Activated CD4-positive, CD25-positive, alpha-beta regulatory T cell (primary cell): ENCODE measurements at regions not wholly inside any gene's neighbourhood (a gene's known extent, or its start where the extent isn't known, plus 50 kb on each side); places are given as distances from the start of the nearest gene placed in this dataset.
"Not testable (repeated sequence)": the region's sequence is repeated elsewhere in the genome, so short reads cannot be mapped to it uniquely, and the experiment has no call there.

Experiments
- DNase-seq, 4 experiments: peaks; one replicate each; lab custom pipeline; 2025; lab: John Stamatoyannopoulos, UW

DNA sequence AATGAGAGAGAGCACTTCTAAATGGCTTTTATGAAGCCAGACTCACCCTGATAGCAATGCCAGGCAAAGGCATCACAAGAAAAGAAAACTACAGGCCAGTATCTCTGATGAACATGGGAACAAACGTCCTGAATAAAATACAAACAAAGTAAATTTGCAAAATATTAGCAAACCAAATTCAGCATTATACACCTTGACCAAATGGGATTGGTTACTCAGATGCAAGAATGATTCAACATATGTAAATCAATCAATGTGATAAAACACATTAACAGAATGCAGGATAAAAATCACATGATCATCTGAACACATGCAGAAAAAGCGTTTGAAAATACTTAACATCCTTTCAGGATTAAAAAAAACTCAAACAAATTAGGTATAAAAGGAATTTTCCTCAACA is 494.9 kb upstream of the CCDC54 start:
- DNase-seq = no peak

DNA sequence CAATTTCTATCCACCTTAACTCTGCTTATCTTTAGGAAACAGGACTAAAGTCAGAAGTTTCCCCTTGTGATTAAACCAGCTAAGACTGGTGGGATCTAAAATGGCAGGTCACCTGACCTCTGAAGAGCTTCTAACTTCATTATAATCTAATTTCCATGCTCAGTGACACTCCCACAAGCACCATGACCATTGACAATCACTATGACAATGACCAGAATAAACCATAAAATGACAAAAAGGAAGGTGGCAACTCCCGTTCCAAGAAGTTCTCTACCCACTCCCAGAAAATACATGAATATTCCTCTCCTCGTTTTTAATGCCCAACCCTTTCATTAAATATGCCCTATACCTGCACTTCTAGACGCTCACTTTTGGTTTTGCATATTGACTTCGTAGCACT is 471.2 kb upstream of the CCDC54 start:
- DNase-seq = no peak

DNA sequence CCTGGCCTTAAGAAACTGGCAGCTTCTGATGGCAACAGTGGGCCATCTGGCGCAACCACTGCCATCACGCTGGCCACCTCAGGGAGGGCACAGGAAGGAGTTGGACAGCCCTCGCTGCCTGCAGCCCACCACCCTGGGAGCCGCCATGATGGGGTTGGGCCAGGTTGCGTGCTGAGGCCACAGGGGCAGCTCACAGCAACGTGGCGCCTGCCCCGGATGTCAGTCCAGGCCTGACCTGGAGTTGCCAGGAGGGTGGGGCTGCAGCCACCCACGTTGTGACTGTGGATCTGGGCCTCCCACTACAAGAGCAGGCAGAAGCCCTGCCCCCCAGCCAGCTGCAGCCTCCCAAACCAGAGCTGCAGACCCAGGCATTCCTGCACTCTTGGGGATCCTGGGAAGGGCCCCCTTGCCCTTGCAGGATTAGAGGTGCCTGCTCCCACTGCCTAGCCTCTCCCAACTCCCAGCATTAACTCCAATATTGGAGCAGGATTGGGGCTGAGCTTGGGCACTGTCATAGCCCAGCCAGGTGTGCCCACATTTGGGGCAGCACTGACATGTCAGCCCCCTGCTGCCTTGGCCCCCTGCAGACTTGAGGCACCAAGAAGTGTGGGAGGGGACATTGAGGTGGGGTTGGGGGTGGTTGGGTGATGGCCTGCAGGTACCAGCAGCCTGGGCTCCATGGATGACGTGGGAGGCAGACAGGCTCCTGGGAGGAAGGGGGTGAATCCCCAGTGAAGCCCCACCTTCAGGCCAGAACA is 468.9 kb upstream of the CCDC54 start:
- DNase-seq = no peak

DNA sequence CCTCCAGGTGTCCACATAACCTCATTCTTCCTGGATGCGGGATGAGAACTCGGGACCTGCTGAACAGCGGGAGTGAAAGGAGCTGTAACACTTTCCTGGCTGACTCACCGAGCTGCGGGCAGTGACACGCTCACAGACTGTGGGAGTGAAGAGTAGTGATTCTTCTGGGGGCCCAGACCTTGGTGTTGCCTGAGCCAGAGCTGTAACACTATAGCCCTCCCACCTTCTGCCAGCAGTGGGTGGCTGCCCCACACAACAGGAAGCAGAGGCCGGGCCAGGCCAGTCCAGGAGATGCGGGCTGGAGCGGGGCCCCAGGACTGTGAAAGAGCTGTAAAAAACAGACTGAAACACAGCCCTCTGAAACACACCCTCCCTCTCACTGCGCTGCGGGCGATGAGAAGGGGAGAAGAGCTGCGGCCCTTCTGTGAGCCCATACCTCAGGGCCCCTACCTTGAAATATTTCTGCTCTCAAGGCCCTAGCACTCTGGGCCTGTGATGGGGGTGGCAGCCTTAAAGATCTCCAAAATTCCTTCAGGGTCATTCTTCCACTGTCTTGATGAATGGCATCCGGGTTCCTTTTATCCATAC is 464.0 kb upstream of the CCDC54 start:
- no peak for DNase-seq

DNA sequence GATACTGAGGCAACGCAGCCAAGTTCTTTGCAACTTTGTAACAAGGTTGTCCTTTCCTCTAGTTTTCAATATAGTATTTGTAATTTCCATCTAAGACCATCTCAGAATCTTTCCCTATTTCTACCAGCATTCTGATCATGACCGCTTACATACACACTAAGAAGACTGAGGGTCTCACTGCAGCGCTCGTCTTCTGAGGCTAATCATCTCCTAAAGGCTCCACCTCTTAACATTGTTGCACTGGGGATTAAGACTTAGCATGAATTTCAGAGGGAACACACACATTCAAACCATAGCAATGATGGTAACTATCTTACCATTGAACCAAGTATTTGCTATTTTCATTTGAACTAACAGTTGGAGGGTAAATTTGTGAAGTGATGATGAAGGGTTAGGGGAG is 463.3 kb upstream of the CCDC54 start:
- no peak for DNase-seq

DNA sequence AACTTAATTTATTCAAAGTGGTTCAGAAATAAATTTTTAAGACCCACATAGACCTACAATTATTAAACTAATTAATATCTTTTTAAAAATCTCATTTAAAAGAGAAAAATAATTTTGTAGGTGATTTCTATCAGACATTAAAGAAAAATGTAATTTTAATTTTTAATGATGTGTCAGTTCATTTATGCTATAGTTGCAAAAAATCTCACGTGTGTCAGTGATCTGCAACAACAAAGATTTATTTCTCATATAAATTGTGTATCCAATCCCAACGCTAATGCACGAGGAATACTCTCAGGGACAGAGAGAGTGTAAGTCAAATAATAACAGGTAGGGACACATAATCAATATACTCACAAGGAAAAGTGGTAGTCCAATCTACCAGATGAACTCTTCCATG is 456.6 kb upstream of the CCDC54 start:
- DNase-seq = no peak

DNA sequence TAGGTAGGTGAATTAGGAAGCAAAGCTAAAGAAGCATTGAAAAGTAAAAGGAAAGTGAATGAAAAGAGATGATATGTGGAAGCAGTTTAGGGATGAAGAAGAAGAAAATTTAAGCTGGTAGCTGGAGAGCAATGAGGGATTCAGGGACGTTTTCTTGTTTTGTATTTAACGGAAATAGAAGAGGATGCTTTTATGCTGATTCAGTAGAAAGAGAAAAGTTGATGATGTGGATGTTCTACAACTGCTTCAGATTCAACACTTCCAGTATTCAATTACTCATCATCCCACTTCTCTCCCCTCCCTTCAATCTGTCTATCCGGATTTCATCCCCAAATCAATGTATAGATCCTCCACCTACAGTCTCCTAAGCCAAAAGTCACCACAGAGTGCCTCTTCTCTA is 448.2 kb upstream of the CCDC54 start:
- no peak for DNase-seq

DNA sequence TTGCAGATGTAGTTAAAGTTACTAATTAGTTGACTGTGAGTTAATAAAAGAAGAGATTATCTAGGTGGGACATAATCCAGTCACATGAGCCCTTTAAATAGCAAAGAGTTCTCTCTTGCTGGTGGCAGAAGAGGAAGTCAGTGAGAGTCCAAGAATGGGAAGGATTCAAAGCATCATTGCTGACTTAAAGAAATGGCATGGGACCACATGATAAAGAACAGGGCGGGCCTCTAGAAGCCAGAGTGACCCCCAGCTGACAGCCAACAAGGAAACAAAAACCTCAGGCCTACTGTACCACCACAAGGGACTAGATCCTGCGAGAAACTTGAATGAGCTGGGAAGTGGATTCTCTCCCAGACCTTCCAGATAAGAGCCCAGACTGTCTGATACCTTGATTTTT is 447.2 kb upstream of the CCDC54 start:
- no peak for DNase-seq

DNA sequence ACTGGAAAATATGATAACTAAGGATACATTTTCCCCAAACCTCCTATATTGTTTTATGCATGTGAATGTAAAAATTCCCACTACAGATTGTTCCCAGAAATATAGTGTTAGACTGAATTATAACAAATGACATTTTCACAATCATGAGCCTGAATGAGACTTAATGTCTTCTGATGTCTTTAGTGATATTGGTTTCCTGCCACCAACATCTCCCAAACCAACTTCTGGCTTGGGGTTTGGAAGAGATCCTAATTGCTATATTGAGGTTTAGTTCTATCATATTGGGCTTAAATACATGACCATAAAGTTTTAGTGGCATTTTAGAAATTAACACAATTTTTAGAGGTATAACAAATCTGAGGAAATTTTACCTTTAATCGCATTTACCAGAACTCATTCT is 445.3 kb upstream of the CCDC54 start:
- no peak for DNase-seq

DNA sequence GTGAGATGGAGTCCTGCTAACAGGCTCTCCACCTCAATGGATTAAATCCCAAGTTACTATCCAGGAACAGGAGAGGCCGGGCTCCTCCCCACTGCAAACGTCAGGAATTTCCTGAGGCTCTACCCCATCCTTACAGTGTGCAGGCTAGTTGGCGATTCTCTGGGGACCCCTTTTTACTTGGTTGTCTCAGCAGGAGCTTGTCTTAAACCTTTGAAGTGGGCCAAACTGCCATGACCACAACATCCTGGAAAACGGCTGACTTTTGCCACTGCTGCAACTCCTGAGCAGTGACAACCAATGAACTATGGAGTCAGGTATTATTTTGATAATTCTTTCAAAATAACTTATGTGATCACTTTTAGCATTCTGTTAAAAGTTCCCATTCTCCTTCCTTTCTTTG is 440.9 kb upstream of the CCDC54 start:
- no peak for DNase-seq

DNA sequence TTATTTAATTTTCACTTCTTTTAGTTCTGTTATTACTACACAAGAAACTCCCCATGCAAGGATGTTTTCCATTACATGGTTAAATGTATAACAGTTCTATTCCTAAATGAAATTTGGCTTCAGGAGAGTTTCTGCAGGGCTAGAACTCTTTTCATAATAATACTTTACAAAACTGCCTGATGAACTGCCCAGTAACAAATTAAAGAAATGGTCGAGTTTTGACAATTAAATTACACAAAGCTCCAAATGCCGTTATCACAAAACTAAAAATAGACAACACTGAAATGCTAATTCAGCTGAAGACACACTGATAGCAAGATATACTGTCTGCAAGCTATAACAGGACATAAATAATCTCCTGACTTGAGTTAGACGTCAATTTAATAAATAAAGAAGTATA is 435.2 kb upstream of the CCDC54 start:
- DNase-seq = no peak

DNA sequence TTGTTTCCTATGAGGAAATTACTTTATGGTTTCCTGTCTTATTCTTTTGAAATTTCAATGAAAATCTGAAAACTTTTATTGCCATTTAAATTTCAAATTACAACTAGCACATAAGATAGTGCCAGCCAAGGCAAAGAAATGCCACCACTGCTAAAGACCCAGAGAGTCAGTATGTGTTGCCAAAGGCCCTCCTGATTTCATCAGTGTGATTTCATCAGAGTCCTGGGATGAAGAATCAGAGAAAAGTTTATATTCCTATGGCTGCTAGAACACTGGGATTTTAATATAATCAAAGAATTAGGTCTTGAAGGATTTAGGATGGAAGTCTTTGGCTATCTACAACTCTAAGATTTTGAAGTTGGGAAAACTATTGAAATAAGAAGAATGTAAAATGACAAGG is 434.2 kb upstream of the CCDC54 start:
- DNase-seq = no peak

DNA sequence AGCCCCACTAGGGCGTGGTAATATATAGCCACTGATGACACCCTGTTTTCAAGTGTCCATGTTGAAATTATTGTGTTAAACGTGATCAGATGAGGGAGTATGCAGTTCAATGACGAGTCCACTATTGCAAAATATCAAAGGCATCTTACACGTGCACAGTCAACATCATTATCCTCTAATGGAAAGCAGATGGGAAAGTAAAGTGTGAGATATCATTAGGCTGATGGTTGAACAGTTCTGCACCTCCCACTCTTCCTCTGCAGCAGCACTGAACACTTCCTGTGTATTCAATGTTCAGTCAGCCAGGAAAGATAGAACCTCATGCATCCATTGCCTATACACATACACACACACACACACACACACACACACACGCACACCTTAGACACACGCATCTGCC is 431.8 kb upstream of the CCDC54 start:
- DNase-seq = no peak

DNA sequence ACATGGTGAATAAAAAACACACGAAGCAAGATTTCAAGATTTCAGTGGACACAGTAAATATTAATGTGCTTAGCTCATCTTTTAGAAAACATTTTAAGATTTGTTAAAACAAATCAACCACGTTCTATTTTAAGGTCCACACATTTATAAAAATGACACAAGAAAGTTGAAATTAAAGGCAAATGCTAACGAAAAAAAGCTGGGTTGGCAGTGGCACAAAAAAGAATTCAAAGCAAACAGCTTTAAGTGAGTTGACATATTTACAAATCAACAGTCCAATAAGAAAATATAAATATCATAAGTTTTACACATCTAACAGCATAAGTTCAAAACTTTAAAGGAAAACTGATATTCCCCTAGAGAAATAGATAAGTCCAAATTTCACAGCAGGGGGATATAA is 430.4 kb upstream of the CCDC54 start:
- no peak for DNase-seq

DNA sequence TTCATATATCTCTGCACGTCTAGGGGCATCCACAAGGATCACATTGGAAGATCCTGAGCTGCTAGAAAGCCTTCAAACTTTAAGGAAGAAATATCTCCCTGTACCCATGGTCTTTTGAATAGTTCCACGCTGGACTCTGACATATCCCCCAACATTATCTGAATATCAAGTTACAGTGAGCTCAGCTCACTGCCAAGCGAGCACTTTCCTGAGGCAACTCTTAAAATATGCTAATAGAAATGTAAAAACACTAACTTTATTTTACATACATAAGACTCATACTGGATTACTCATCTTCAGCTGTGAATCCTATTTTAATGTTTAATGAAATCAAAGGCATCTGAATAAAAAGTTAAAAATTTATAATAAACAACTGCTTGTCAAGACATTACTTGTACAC is 420.2 kb upstream of the CCDC54 start:
- no peak for DNase-seq

DNA sequence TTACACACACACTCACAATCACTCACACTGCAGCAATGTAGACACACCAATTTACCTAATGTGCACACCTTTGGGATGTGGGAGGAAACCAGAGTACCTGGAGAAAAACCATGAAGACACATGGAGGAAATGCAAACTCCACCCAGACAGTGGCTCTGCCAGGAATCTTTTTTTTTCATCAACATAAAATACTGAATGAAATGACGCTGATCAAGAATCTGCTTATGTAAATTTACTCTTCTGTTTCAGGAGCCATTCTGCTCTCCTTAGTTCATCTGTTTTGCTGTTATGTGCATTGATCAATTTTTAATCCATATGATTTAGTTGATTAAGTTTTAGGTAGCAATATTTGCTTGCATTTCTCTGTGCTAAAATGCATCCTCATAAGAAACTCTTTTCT is 414.2 kb upstream of the CCDC54 start:
- DNase-seq = no peak

DNA sequence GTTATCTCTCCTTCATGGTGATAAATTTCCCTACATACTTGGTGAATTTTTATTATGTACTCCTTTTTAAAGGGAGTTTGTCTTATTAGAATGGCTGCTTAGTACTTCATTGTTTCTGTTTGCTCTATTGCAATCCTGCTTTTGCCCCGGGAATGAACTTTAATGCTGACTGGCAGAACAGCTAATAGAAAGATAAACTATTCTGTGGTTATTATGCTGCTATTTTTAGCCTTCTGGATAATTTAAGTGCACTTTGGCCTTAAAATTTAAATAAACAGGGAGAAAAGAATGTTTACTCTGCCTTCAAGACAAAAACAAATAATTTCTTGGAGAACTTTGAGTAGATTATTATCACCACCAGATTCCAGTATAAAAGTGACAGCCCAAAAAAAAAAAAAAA is 413.8 kb upstream of the CCDC54 start:
- DNase-seq = no peak

DNA sequence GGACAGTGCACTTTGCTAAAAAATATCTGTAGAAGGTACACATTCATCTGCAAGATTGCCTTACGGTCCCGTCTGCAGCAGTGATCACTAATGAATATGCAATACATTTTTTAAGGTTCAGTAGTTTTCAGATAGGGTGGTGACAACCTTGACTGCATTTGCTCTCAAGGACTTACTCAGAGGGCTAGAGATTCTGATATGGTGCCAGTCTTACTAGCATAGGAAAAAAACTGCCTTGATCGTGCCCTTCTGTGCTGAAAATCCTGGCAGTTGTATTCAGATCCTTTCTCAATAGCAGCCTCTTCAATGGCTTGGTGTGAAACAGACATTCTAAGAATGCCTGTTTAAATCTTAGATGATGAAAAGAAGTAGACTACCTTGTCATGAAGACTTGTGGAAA is 411.9 kb upstream of the CCDC54 start:
- DNase-seq = no peak

DNA sequence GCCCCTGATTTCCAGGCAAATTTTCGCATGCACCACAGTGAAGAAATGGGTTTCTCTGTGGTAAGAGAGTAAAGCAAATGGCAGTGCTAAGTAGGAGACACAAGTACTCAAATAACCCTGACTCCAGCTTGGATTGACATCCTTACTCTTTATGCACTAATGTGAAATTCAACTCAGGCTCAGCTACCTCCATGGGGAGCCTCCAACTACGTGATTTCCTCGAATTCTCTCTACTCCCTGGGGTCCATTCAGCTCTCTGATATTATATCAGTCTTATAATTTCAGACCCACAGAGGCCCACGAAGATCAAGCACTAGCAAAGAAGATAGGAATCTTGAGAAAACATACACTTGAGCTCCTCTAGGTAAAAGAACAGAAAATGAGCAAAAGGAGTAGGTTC is 407.6 kb upstream of the CCDC54 start:
- no peak for DNase-seq

DNA sequence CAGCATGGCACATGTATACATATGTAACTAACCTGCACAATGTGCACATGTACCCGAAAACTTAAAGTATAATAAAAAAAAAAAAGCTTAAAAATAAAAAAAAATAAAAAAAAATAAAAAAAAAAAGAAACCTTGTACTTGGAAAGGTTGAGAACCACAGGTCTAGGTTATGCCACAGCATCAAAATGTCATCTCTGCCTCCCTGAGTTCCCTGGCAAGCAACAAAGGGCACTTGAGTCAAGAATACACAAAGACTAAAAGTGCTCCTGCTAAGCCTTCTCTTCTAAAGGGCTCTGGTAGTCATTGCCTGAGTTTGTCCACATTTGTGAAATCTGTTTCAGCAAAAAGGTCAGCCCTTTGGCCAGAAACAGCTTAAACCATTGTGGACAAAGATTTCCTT is 395.8 kb upstream of the CCDC54 start:
- no peak for DNase-seq

DNA sequence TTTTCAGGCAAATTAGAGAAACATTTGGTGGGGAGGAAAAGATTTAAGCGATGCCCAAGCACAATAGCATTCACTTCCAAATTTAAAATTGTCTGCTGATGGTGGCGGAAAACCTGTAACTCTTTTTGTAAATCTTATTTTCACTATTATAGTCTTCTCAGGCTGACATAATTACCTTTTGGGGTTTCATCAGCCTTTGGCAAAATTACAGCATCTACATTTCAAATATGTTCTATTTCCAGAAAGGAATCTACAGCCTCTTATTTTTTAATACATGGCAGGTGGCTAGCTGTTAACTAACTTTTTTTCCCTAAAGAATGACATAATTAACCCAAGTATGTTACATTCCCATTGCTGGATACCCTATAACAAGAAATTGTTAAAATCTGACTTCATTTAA is 391.5 kb upstream of the CCDC54 start:
- DNase-seq = no peak

DNA sequence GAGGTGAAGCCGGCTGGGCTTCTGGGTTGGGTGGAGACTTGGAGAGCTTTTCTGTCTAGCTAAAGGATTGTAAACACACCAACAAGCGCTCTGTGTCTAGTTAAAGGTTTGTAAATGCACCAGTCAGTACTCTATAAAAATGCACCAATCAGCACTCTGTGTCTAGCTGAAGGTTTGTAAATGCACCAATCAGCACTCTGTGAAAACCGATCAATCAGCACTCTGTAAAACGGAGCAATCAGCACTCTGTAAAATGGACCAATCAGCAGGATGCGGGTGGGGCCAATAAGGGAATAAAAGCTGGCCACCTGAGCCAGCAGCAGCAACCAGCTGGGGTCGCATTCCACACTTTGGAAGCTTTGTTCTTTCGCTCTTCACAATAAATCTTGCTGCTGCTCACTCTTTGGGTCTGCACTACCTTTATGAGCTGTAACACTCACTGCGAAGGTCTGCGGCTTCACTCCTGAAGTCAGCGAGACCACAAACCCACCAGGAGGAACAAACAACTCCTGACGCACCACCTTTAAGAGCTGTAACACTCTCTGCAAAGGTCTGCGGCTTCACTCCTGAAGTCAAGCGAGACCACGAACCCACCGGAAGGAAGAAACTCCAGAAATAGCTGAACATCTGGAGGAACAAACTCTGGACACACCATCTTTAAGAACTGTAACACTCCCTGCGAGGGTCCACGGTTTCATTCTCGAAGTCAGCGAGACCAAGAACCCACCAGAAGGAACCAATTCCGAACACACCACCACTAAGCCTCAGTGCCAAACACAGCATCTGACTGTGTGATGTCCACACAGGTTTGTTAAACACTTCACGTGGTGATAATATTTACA is 378.2 kb upstream of the CCDC54 start:
- DNase-seq = not testable (repeated sequence)

DNA sequence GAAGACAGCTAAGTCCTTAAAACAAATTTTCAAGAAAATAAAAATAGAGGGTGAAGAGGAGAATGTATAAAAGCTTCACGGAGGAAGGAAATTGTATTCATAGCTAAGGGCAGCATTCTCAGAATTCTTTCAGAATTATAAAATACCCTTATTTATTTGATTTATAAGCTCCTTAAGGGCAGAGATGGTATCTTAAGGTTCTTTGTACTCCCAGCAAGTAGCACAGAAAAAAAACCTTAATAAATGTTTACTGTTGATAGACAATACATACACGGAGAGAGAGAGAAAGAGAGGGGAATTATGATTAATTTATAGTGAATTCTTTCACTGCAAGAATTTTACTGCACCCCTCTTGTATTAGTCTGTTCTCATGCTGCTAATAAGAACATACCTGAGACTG is 375.6 kb upstream of the CCDC54 start:
- DNase-seq = no peak
